AG04450 (cell line): ENCODE measurements at regions not wholly inside any gene's neighbourhood (a gene's known extent, or its start where the extent isn't known, plus 50 kb on each side); places are given as distances from the start of the nearest gene placed in this dataset.
"Not testable (repeated sequence)": the region's sequence is repeated elsewhere in the genome, so short reads cannot be mapped to it uniquely, and the experiment has no call there.

Source experiments
- CTCF ChIA-PET: fragments of 300-600, 350-600 bp; formaldehyde crosslinking; extraction: SDS; loops from one replicate; lab custom pipeline; 2022; ENCODE audit warnings: antibody characterized with exemption, inconsistent platforms; lab: Charles Lee
- POLR2A ChIA-PET: fragments of 350-600 bp; formaldehyde crosslinking; extraction: SDS; loops from one replicate; lab custom pipeline; 2021; ENCODE audit warnings: antibody characterized with exemption, inconsistent platforms; lab: Yijun Ruan, JAX
- DNase-seq: peaks from one replicate; pipeline ENCODE4 v3.0.0-alpha.2; 2011; ENCODE audit warnings: low read depth, low spot score
- H3K27ac ChIP-seq: one replicate; pipeline ENCODE4 v1.5.1; 2012; ENCODE audit warnings: low read depth, low read length, control low read depth
- H3K27me3 ChIP-seq: one replicate; pipeline ENCODE4 v1.6.0; 2012; ENCODE audit warnings: low read length; ENCODE audit not compliant: control insufficient read depth, insufficient read depth
- H3K4me3 ChIP-seq: 2 replicates; pipeline ENCODE4 v1.5.1; 2011; ENCODE audit warnings: mild to moderate bottlenecking, low read depth, low read length, control low read depth
- H3K9me3 ChIP-seq: 2 replicates; pipeline ENCODE4 v1.5.1; 2012; ENCODE audit warnings: low read length; ENCODE audit not compliant: control insufficient read depth, insufficient read depth
- CTCF ChIP-seq: IDR thresholded peaks from 2 replicates; pipeline ENCODE4 v1.5.1; 2011; ENCODE audit warnings: low read depth, low read length, control low read depth, inconsistent platforms

- no peak overlapping the region for H3K4me3 ChIP-seq
- no peaks in the 10 kb centered on the region for H3K27me3 ChIP-seq
- no peak for DNase-seq
- ChIA-PET POLR2A (interaction anchor here (0.5 kb wide), 1 partner anchor 10 kb away, joined by 7 read pairs; no protein-coding TSS in a partner anchor), CTCF (no interaction called here)
- no peak for TF ChIP-seq CTCF
- no peak overlapping the region for H3K27ac ChIP-seq
- H3K9me3 ChIP-seq, result peaks cover 3% of the 10 kb centered on the region; the same call in 1 of the 2 replicates
These were observed 144.2 kb upstream of the SOD1 start for GRCh38 chr21:31515253-31515652.

- no peak; the same call in 1 of the 2 replicates for TF ChIP-seq CTCF
- no peak overlapping the region for H3K27ac ChIP-seq
These were observed 144.9 kb upstream of the SOD1 start for GRCh38 chr21:31514598-31514997.

GRCh38 chr21:31513541-31513940 lies 146.0 kb upstream of the SOD1 start:
- H3K4me3 ChIP-seq, H3K27ac ChIP-seq, H3K27me3 ChIP-seq, CTCF ChIA-PET, DNase-seq, POLR2A ChIA-PET, H3K9me3 ChIP-seq: not testable (repeated sequence)

More at GRCh38 chr21:31514598-31514997, 144.9 kb upstream of the SOD1 start:
- H3K9me3 ChIP-seq, result peaks cover 3% of the 10 kb centered on the region; the same call in 1 of the 2 replicates
- ChIA-PET CTCF (no interaction called here), POLR2A (no interaction called here)
- DNase-seq, result no peak
- no peak overlapping the region for H3K4me3 ChIP-seq
- H3K27me3 ChIP-seq, result no peaks in the 10 kb centered on the region

- H3K9me3 ChIP-seq, H3K4me3 ChIP-seq, DNase-seq, H3K27me3 ChIP-seq, CTCF ChIA-PET, POLR2A ChIA-PET, H3K27ac ChIP-seq: not testable (repeated sequence)
These were observed 147.5 kb upstream of the SOD1 start for GRCh38 chr21:31511999-31512398.

- no peak overlapping the region for H3K27ac ChIP-seq
- ChIA-PET CTCF (no interaction called here), POLR2A (no interaction called here)
- no peak for TF ChIP-seq CTCF
- H3K4me3 ChIP-seq, result no peak overlapping the region
- peaks cover 7% of the 10 kb centered on the region for H3K9me3 ChIP-seq
- no peaks in the 10 kb centered on the region for H3K27me3 ChIP-seq
- DNase-seq, result no peak
These were observed 148.2 kb upstream of the SOD1 start for GRCh38 chr21:31511258-31511657.

- TF ChIP-seq CTCF, result no peak
- H3K9me3 ChIP-seq, result peaks cover 7% of the 10 kb centered on the region; the same call in 1 of the 2 replicates
- DNase-seq, result no peak
- ChIA-PET POLR2A (no interaction called here), CTCF (no interaction called here)
- H3K27me3 ChIP-seq, result no peaks in the 10 kb centered on the region
- H3K27ac ChIP-seq, result no peak overlapping the region
- H3K4me3 ChIP-seq, result no peak overlapping the region
These were observed 150.1 kb upstream of the SOD1 start for GRCh38 chr21:31509194-31510017.
